HCT116 (cell line): ENCODE measurements at regions not wholly inside any gene's neighbourhood (a gene's known extent, or its start where the extent isn't known, plus 50 kb on each side); places are given as distances from the start of the nearest gene placed in this dataset.

Experiments used
- JUND ChIP-seq: IDR thresholded peaks from 2 replicates; pipeline ENCODE4 v1.6.1; 2012
- POLR2A ChIP-seq: IDR thresholded peaks from 2 replicates; pipeline ENCODE4 v1.7.0; 2011; ENCODE audit warnings: borderline replicate concordance; ENCODE audit not compliant: insufficient read depth, insufficient read length; ENCODE audit errors: extremely low read depth
- SP1 ChIP-seq: IDR thresholded peaks from 2 replicates; pipeline ENCODE4 v1.6.1; 2012; ENCODE audit warnings: low read depth
- TF ChIP-seq, protein P1 (sequence below), 3 experiments: fragments of 200-600 bp in 1 of 3; sonication (generic) in 1 of 3; IDR thresholded peaks in 2 of 3; conservative IDR thresholded peaks in 1 of 3; 2 replicates each; pipeline ENCODE4 v1.5.1; 2012 to 2017; ENCODE audit warnings: low read depth in 2 of 3, low read length in 2 of 3, antibody characterized with exemption in 1 of 3, borderline replicate concordance in 1 of 3, control low read depth in 1 of 3, mild to moderate bottlenecking in 1 of 3, mixed read lengths in 1 of 3, mixed run types in 1 of 3, moderate library complexity in 1 of 3; ENCODE audit not compliant: insufficient read depth in 1 of 3
- TF ChIP-seq, protein P2 (sequence below): IDR thresholded peaks from 2 replicates; pipeline ENCODE4 v1.6.1; 2012; ENCODE audit warnings: low read depth

DNA sequence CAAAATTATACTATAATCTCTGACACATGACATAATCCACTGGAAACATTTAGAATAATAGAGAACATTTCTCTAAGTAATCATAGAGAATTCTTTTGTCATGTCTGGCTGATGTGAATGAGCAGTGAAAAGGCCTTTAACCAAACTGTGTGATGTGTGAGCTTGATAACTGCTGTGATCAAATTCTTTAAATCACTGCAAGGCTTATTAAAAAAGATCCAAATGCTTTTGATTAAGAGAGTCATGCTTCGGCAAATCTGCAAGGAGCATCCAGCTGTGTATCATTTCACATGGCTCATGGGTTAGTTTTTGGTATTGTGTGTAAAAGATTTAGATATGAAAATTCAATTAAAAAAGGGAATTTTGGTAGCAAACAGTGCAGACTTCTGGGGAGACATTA is 58.6 kb upstream of the TFPI start:
- TF ChIP-seq, protein P1, sequence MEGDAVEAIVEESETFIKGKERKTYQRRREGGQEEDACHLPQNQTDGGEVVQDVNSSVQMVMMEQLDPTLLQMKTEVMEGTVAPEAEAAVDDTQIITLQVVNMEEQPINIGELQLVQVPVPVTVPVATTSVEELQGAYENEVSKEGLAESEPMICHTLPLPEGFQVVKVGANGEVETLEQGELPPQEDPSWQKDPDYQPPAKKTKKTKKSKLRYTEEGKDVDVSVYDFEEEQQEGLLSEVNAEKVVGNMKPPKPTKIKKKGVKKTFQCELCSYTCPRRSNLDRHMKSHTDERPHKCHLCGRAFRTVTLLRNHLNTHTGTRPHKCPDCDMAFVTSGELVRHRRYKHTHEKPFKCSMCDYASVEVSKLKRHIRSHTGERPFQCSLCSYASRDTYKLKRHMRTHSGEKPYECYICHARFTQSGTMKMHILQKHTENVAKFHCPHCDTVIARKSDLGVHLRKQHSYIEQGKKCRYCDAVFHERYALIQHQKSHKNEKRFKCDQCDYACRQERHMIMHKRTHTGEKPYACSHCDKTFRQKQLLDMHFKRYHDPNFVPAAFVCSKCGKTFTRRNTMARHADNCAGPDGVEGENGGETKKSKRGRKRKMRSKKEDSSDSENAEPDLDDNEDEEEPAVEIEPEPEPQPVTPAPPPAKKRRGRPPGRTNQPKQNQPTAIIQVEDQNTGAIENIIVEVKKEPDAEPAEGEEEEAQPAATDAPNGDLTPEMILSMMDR (IDR thresholded peaks at IDR 0.05 in 2 of 3, conservative IDR thresholded peaks at IDR 0.05 in 1 of 3; ENCODE audit: borderline replicate concordance in 1 of 3, insufficient read depth in 1 of 3, low read depth in 2 of 3, low read length in 2 of 3): no peak
- no peak for TF ChIP-seq SP1
- no peak for TF ChIP-seq POLR2A
- TF ChIP-seq JUND: no peak
- TF ChIP-seq, protein P2, sequence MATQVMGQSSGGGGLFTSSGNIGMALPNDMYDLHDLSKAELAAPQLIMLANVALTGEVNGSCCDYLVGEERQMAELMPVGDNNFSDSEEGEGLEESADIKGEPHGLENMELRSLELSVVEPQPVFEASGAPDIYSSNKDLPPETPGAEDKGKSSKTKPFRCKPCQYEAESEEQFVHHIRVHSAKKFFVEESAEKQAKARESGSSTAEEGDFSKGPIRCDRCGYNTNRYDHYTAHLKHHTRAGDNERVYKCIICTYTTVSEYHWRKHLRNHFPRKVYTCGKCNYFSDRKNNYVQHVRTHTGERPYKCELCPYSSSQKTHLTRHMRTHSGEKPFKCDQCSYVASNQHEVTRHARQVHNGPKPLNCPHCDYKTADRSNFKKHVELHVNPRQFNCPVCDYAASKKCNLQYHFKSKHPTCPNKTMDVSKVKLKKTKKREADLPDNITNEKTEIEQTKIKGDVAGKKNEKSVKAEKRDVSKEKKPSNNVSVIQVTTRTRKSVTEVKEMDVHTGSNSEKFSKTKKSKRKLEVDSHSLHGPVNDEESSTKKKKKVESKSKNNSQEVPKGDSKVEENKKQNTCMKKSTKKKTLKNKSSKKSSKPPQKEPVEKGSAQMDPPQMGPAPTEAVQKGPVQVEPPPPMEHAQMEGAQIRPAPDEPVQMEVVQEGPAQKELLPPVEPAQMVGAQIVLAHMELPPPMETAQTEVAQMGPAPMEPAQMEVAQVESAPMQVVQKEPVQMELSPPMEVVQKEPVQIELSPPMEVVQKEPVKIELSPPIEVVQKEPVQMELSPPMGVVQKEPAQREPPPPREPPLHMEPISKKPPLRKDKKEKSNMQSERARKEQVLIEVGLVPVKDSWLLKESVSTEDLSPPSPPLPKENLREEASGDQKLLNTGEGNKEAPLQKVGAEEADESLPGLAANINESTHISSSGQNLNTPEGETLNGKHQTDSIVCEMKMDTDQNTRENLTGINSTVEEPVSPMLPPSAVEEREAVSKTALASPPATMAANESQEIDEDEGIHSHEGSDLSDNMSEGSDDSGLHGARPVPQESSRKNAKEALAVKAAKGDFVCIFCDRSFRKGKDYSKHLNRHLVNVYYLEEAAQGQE: no peak
